C4-2B (cell line): ENCODE measurements at regions not wholly inside any gene's neighbourhood (a gene's known extent, or its start where the extent isn't known, plus 50 kb on each side); places are given as distances from the start of the nearest gene placed in this dataset.

ENCODE experiments used
- ZFX ChIP-seq: fragments of 450-650 bp; IDR thresholded peaks from 2 replicates; pipeline ENCODE4 v1.6.1; 2017
- TF ChIP-seq, protein P1 (sequence below): fragments of 450-650 bp; conservative IDR thresholded peaks from 2 replicates; pipeline ENCODE4 v1.5.1; 2017; ENCODE audit warnings: mild to moderate bottlenecking

DNA sequence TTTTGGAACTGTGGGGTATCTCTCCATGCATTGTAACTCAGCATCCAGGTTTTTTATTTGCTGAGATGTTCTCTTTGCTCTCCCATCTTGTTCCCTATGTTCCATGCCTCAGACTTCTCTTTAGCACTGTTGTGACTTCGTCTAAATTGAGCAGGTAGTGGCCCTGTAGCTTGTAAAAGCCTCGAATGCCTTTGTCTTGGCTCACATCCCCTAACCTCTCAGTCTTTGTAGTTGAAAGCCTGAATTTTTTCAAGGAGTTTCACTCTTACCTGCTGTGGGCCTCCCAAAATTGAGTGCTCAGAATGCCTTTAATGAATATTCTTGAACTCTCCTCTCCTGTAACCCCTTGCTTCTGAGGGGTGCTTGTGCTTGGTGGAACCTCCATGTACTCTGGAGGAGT is 1137.3 kb downstream of the REEP3 start:
- TF ChIP-seq, protein P1, sequence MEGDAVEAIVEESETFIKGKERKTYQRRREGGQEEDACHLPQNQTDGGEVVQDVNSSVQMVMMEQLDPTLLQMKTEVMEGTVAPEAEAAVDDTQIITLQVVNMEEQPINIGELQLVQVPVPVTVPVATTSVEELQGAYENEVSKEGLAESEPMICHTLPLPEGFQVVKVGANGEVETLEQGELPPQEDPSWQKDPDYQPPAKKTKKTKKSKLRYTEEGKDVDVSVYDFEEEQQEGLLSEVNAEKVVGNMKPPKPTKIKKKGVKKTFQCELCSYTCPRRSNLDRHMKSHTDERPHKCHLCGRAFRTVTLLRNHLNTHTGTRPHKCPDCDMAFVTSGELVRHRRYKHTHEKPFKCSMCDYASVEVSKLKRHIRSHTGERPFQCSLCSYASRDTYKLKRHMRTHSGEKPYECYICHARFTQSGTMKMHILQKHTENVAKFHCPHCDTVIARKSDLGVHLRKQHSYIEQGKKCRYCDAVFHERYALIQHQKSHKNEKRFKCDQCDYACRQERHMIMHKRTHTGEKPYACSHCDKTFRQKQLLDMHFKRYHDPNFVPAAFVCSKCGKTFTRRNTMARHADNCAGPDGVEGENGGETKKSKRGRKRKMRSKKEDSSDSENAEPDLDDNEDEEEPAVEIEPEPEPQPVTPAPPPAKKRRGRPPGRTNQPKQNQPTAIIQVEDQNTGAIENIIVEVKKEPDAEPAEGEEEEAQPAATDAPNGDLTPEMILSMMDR, result no peak
- TF ChIP-seq ZFX, result no peak
